ENCODE measurements at regions not wholly inside any gene's neighbourhood (a gene's known extent, or its start where the extent isn't known, plus 50 kb on each side); places are given as distances from the start of the nearest gene placed in this dataset.

DNA sequence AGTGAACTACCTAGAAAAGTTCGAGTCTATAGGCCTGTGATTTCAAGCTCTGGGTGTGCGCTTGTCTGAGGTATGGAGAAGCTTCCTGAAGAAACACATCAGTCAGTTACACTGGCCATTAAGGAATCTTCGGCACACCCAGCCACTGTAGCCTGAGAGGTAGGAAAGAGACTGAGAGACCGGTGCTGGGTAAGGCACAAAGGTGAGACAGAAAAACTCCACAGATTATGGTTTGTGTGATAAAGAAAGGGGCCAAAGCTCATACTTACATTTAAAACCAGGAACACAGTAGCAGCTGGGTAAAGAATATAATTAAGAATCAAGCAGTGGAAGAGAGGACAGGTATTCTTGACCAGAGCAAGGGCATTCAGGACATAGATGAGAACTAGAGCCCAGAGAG lies 74.8 kb upstream of the TTC29 start:
- Mint-ChIP-seq H3K27ac (ENCODE audit: unreplicated experiment) (no peak overlapping the region), H3K4me1 (ENCODE audit: unreplicated experiment) (no peaks in the 10 kb centered on the region), H3K9me3 (ENCODE audit: unreplicated experiment) (no peaks in the 10 kb centered on the region), H3K27me3 (ENCODE audit: unreplicated experiment) (peaks cover 5% of the 10 kb centered on the region), H3K4me3 (ENCODE audit: unreplicated experiment) (no peak overlapping the region), H3K36me3 (ENCODE audit: low read depth, unreplicated experiment) (no peaks in the 10 kb centered on the region)
- no peak for DNase-seq (ENCODE audit: low spot score)
- TF ChIP-seq, protein P1, sequence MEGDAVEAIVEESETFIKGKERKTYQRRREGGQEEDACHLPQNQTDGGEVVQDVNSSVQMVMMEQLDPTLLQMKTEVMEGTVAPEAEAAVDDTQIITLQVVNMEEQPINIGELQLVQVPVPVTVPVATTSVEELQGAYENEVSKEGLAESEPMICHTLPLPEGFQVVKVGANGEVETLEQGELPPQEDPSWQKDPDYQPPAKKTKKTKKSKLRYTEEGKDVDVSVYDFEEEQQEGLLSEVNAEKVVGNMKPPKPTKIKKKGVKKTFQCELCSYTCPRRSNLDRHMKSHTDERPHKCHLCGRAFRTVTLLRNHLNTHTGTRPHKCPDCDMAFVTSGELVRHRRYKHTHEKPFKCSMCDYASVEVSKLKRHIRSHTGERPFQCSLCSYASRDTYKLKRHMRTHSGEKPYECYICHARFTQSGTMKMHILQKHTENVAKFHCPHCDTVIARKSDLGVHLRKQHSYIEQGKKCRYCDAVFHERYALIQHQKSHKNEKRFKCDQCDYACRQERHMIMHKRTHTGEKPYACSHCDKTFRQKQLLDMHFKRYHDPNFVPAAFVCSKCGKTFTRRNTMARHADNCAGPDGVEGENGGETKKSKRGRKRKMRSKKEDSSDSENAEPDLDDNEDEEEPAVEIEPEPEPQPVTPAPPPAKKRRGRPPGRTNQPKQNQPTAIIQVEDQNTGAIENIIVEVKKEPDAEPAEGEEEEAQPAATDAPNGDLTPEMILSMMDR (IDR thresholded peaks at IDR 0.05; ENCODE audit: unreplicated experiment) = no peak

DNA sequence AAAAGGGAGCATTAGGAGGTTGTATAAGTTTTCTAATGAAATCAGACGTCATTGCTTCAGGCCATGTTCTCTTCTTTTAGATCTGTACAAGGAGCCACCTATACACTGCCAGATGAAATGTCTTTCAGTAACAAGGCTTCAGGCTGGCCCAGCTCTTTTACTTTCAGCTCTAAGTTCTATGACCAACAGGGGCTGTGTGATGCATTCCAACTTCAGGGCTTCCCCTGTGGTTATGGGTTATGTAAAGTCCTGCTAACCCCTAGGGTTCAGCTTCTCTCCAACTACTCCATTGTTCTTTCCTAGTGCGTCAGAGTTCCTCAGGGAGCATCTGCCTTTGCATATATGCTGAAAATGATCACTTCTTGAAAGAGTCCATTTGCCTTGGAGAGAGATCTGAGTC lies 79.4 kb upstream of the TTC29 start:
- Mint-ChIP-seq H3K4me1 (ENCODE audit: unreplicated experiment) (no peaks in the 10 kb centered on the region), H3K27me3 (ENCODE audit: unreplicated experiment) (peaks cover 5% of the 10 kb centered on the region), H3K9me3 (ENCODE audit: unreplicated experiment) (no peaks in the 10 kb centered on the region), H3K27ac (ENCODE audit: unreplicated experiment) (no peak overlapping the region), H3K4me3 (ENCODE audit: unreplicated experiment) (no peak overlapping the region), H3K36me3 (ENCODE audit: low read depth, unreplicated experiment) (no peaks in the 10 kb centered on the region)
- DNase-seq (ENCODE audit: low spot score) = no peak
- TF ChIP-seq, protein P1 (IDR thresholded peaks at IDR 0.05; ENCODE audit: unreplicated experiment) = no peak

GRCh38 chr4:147029296-147029695 lies 83.6 kb upstream of the TTC29 start:
- H3K27ac Mint-ChIP-seq (ENCODE audit: unreplicated experiment) = no peak overlapping the region
- TF ChIP-seq, protein P1 (IDR thresholded peaks at IDR 0.05; ENCODE audit: unreplicated experiment) = no peak

DNA sequence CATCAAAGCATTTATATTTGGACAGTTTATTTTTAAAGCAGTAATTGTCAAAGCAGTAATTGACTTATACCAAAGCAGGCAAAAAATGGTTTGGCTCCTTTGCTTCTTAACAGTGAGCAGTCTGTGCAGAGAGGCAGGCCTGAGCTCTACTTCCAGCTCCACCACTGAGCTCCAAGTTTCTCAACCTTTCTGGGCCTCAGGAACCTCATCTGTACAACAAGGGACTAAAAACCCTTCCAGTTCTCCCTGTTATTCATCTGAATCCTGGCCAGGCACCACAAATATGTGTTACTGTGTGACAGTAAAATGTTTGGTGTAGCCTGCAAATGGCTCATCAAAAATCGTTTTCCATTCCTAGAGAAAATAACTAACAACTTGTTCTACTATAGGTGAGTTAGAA lies 88.7 kb upstream of the TTC29 start:
- Mint-ChIP-seq H3K27ac (ENCODE audit: unreplicated experiment) (no peak overlapping the region), H3K9me3 (ENCODE audit: unreplicated experiment) (no peaks in the 10 kb centered on the region), H3K4me3 (ENCODE audit: unreplicated experiment) (no peak overlapping the region), H3K27me3 (ENCODE audit: unreplicated experiment) (no peaks in the 10 kb centered on the region), H3K36me3 (ENCODE audit: low read depth, unreplicated experiment) (no peaks in the 10 kb centered on the region), H3K4me1 (ENCODE audit: unreplicated experiment) (no peaks in the 10 kb centered on the region)
- TF ChIP-seq, protein P1 (IDR thresholded peaks at IDR 0.05; ENCODE audit: unreplicated experiment) = no peak
- no peak for DNase-seq (ENCODE audit: low spot score)

More at GRCh38 chr4:147029296-147029695, 83.6 kb upstream of the TTC29 start:
- Mint-ChIP-seq H3K4me1 (ENCODE audit: unreplicated experiment) (no peaks in the 10 kb centered on the region), H3K36me3 (ENCODE audit: low read depth, unreplicated experiment) (no peaks in the 10 kb centered on the region), H3K27me3 (ENCODE audit: unreplicated experiment) (no peaks in the 10 kb centered on the region), H3K9me3 (ENCODE audit: unreplicated experiment) (no peaks in the 10 kb centered on the region), H3K4me3 (ENCODE audit: unreplicated experiment) (no peak overlapping the region)
- DNase-seq (ENCODE audit: low spot score) = no peak

- H3K27me3 Mint-ChIP-seq (ENCODE audit: unreplicated experiment) = no peaks in the 10 kb centered on the region
Observed at GRCh38 chr4:147037069-147037468, 91.4 kb upstream of the TTC29 start.

More at GRCh38 chr4:147037069-147037468, 91.4 kb upstream of the TTC29 start:
- no peaks in the 10 kb centered on the region for H3K36me3 Mint-ChIP-seq (ENCODE audit: low read depth, unreplicated experiment)
- H3K4me1 Mint-ChIP-seq (ENCODE audit: unreplicated experiment) = no peaks in the 10 kb centered on the region
- H3K4me3 Mint-ChIP-seq (ENCODE audit: unreplicated experiment) = no peak overlapping the region
- H3K9me3 Mint-ChIP-seq (ENCODE audit: unreplicated experiment) = no peaks in the 10 kb centered on the region
- H3K27ac Mint-ChIP-seq (ENCODE audit: unreplicated experiment) = no peak overlapping the region
- TF ChIP-seq, protein P1 (IDR thresholded peaks at IDR 0.05; ENCODE audit: unreplicated experiment) = no peak
- no peak for DNase-seq (ENCODE audit: low spot score)

All from endothelial cell (in vitro differentiated cells).